MCF 10A (cell line): ENCODE measurements at regions not wholly inside any gene's neighbourhood (a gene's known extent, or its start where the extent isn't known, plus 50 kb on each side); places are given as distances from the start of the nearest gene placed in this dataset.

Experiments
- BruUV-seq: library from RNA; stranded (reverse); fragments of 400-500 nt; replicated peaks from 2 replicates; lab custom pipeline; 2021; lab: Mats Ljungman, UMichigan
- CTCF ChIA-PET: fragments of 300-600 bp; sonication (Branson Sonifier 250); formaldehyde crosslinking; extraction: SDS; loops from one replicate; lab custom pipeline; 2021; ENCODE audit warnings: antibody characterized with exemption, inconsistent platforms; lab: Yijun Ruan, JAX
- POLR2A ChIA-PET: fragments of 300-600, 350-650 bp; sonication (Branson Sonifier 250); formaldehyde crosslinking; extraction: SDS; loops from one replicate; lab custom pipeline; 2020; ENCODE audit warnings: antibody characterized with exemption, inconsistent platforms; lab: Yijun Ruan, JAX
- DNase-seq: peaks from one replicate; pipeline ENCODE4 v3.0.0-alpha.2; 2018; ENCODE audit not compliant: unreplicated experiment
- H3K27ac Mint-ChIP-seq: one replicate; pipeline ENCODE4 v1.8.0; 2022; ENCODE audit warnings: mild to moderate bottlenecking, low read depth, mixed read lengths; ENCODE audit not compliant: unreplicated experiment
- H3K27me3 Mint-ChIP-seq: one replicate; pipeline ENCODE4 v1.8.0; 2022; ENCODE audit warnings: mixed read lengths; ENCODE audit not compliant: insufficient read depth, unreplicated experiment
- H3K36me3 Mint-ChIP-seq: one replicate; pipeline ENCODE4 v1.8.0; 2022; ENCODE audit warnings: mild to moderate bottlenecking, moderate library complexity, mixed read lengths; ENCODE audit not compliant: insufficient read depth, unreplicated experiment
- H3K4me1 Mint-ChIP-seq: one replicate; pipeline ENCODE4 v1.8.0; 2022; ENCODE audit warnings: mixed read lengths; ENCODE audit not compliant: insufficient read depth, unreplicated experiment
- H3K4me3 Mint-ChIP-seq: one replicate; pipeline ENCODE4 v1.8.0; 2022; ENCODE audit warnings: mild to moderate bottlenecking, moderate library complexity, mixed read lengths; ENCODE audit not compliant: unreplicated experiment
- H3K9me3 Mint-ChIP-seq: one replicate; pipeline ENCODE4 v1.8.0; 2022; ENCODE audit warnings: mixed read lengths; ENCODE audit not compliant: unreplicated experiment
- intact Hi-C: fragments of 100-400 bp; cut with micrococcal nuclease; formaldehyde crosslinking; loops from 2 replicates; pipeline ENCODE4 v1.14.1; 2022
- TF ChIP-seq, protein P1 (sequence below): fragments of 200-600 bp; IDR thresholded peaks from one replicate; pipeline ENCODE4 v1.8.0; 2022; ENCODE audit warnings: antibody characterized with exemption, mild to moderate bottlenecking; ENCODE audit not compliant: unreplicated experiment

DNA sequence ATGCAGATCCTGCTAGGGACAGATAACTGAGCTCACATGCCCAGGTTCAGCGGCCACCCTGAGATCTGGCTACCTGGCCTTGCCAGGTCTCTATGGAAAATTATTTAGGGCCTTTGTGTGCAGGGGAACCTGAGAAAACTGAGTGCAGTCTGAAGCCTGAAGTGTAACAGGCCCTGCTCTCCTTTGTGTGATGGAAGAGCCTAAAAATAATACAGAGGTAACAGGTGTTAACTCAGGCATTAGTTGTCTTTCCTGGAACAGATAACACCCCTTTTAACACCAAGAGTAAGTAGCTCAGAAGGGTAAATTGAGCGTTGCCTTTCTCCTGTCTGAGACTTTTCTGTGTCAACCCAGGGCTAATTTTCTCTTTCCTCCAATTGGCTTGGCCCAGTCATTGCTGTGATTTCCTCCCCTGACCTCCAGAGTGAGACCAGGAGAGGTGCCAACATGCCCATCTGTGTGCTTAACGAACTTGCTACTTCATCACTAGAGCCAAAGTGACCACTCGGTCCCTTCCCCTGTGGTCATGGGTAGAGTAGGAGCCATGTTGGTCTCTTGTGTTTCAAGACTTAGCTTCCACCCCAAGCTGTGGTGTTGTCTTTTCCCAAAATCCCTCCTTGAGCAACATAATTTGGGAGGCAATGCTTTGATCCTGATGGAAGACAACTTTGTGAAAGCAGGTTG is 304.4 kb upstream of the JAG1 start:
- Mint-ChIP-seq H3K9me3 (peaks cover 7% of the 10 kb centered on the region), H3K36me3 (no peaks in the 10 kb centered on the region), H3K27me3 (no peaks in the 10 kb centered on the region), H3K4me1 (peaks cover 8% of the 10 kb centered on the region), H3K4me3 (no peak overlapping the region), H3K27ac (peak overlapping the region; percentile 46)
- ChIA-PET CTCF (interaction anchor here (0.7 to 1.2 kb wide), 4 partner anchors 11 to 160 kb away, joined by 3 to 8 read pairs (median 4); no protein-coding TSS in a partner anchor), POLR2A (interaction anchor here (0.6 to 1.5 kb wide), 2 partner anchors 9 to 498 kb away, joined by 3 to 7 read pairs; no protein-coding TSS in a partner anchor)
- no peak for DNase-seq
- intact Hi-C loops: no loop called here
- TF ChIP-seq, protein P1, sequence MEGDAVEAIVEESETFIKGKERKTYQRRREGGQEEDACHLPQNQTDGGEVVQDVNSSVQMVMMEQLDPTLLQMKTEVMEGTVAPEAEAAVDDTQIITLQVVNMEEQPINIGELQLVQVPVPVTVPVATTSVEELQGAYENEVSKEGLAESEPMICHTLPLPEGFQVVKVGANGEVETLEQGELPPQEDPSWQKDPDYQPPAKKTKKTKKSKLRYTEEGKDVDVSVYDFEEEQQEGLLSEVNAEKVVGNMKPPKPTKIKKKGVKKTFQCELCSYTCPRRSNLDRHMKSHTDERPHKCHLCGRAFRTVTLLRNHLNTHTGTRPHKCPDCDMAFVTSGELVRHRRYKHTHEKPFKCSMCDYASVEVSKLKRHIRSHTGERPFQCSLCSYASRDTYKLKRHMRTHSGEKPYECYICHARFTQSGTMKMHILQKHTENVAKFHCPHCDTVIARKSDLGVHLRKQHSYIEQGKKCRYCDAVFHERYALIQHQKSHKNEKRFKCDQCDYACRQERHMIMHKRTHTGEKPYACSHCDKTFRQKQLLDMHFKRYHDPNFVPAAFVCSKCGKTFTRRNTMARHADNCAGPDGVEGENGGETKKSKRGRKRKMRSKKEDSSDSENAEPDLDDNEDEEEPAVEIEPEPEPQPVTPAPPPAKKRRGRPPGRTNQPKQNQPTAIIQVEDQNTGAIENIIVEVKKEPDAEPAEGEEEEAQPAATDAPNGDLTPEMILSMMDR: no peak
- no TSS peak for BruUV-seq

DNA sequence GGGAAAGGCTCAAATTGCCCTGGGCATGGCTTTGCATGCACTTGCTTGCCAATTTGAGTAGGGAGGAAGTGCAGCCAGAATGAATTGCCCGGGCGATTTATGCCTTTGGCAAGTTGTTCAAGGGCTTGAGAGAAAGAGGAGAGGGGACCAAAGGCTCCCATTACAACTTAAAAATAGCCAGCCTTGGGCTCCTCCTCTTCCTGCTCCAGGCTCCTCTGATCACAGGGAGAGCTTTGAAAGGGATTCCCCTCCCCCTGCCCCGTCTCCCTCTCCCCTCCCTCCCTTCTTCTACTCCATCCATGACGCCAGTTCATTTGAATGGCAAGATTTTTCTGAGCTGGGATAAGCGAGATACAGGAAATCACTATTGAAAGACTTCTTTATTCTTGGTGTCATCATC is 304.9 kb upstream of the JAG1 start:
- H3K4me3 Mint-ChIP-seq: no peak overlapping the region
- ChIA-PET CTCF (interaction anchor here (0.8 to 1.2 kb wide), 3 partner anchors 12 to 160 kb away, joined by 3 to 8 read pairs (median 4); no protein-coding TSS in a partner anchor), POLR2A (interaction anchor here (1.5 kb wide), 1 partner anchor 8 kb away, joined by 7 read pairs; no protein-coding TSS in a partner anchor)
- H3K36me3 Mint-ChIP-seq: no peaks in the 10 kb centered on the region
- TF ChIP-seq, protein P1: no peak
- peak overlapping the region; percentile 46 for H3K27ac Mint-ChIP-seq
- no peaks in the 10 kb centered on the region for H3K27me3 Mint-ChIP-seq
- H3K4me1 Mint-ChIP-seq: peaks cover 8% of the 10 kb centered on the region
- intact Hi-C loops: no loop called here
- peaks cover 7% of the 10 kb centered on the region for H3K9me3 Mint-ChIP-seq
- no TSS peak for BruUV-seq
- no peak for DNase-seq

DNA sequence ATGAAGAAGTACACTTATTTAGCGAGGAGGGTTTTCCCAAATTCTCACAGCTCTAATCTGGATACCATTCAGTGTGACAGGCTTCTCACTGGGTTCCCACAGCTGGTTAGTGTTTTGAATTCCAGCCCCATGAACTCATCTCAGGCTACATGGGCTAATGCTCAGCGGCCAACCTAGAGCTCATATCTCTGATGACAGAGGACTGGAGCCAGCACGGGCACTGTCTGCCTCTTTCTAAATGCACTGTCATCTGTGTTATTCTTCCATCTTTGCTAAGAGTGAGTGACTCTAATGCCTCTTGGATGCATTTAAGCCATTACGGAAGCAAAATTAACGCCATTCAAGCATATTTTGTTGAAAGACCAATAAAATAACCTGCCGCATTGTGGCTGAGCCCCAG is 308.9 kb upstream of the JAG1 start:
- peak; percentile 59 for DNase-seq
- no peaks in the 10 kb centered on the region for H3K36me3 Mint-ChIP-seq
- TF ChIP-seq, protein P1: no peak
- H3K9me3 Mint-ChIP-seq: no peaks in the 10 kb centered on the region
- intact Hi-C loops: no loop called here
- ChIA-PET POLR2A (interaction anchor here (0.6 to 2.2 kb wide), 8 partner anchors 10 to 385 kb away, joined by 3 to 9 read pairs (median 4); partner anchors contain the start of gene JAG1), CTCF (interaction anchor here (0.5 to 1.5 kb wide), 4 partner anchors 9 to 548 kb away, joined by 3 to 5 read pairs (median 4); partner anchors contain the start of gene SLX4IP)
- peaks cover 18% of the 10 kb centered on the region for H3K4me1 Mint-ChIP-seq
- BruUV-seq: no TSS peak
- no peak overlapping the region for H3K4me3 Mint-ChIP-seq
- H3K27ac Mint-ChIP-seq: no peak overlapping the region
- no peaks in the 10 kb centered on the region for H3K27me3 Mint-ChIP-seq

- TF ChIP-seq, protein P1: no peak
- Mint-ChIP-seq H3K36me3 (no peaks in the 10 kb centered on the region), H3K4me3 (no peak overlapping the region), H3K4me1 (peaks cover 25% of the 10 kb centered on the region), H3K9me3 (no peaks in the 10 kb centered on the region), H3K27me3 (no peaks in the 10 kb centered on the region), H3K27ac (no peak overlapping the region)
- ChIA-PET POLR2A (interaction anchor here (0.5 to 4.0 kb wide), 2 partner anchors 17 to 1000 kb away, joined by 3 to 24 read pairs; no protein-coding TSS in a partner anchor), CTCF (interaction anchor here (0.9 kb wide), 1 partner anchor 224 kb away, joined by 3 read pairs; no protein-coding TSS in a partner anchor)
- no peak for DNase-seq
- intact Hi-C loops: no loop called here
- BruUV-seq: no TSS peak
Measured at GRCh38 chr20:10984294-10984693, 310.5 kb upstream of the JAG1 start.
